ENCODE measurements at regions not wholly inside any gene's neighbourhood (a gene's known extent, or its start where the extent isn't known, plus 50 kb on each side); places are given as distances from the start of the nearest gene placed in this dataset.

GRCh38 chr2:5236249-5236648 is 455.9 kb upstream of the SOX11 start:
- no peak for DNase-seq (ENCODE audit: low spot score)

DNA sequence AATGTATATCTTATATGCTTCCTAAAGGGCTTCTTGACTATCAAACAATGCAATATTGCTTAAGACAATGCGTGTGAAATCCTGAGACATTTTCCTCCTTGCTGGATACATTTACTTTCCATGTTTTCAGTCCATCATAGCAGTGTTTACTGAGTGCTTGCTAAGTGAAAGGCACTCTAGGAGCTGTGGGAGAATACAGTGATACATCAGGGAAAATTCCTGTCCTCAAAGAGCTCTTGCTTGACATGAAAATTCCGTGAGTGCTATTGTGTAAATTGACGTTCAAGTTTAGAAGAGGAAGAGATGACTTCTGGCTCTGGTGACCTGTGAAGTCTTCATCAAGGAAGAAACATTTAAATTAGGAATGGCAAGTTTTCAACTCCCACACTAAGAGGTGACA is 449.4 kb upstream of the SOX11 start:
- no peak for DNase-seq (ENCODE audit: low spot score)

GRCh38 chr2:5250482-5250881 is 441.7 kb upstream of the SOX11 start:
- no peak for DNase-seq (ENCODE audit: low spot score)

DNA sequence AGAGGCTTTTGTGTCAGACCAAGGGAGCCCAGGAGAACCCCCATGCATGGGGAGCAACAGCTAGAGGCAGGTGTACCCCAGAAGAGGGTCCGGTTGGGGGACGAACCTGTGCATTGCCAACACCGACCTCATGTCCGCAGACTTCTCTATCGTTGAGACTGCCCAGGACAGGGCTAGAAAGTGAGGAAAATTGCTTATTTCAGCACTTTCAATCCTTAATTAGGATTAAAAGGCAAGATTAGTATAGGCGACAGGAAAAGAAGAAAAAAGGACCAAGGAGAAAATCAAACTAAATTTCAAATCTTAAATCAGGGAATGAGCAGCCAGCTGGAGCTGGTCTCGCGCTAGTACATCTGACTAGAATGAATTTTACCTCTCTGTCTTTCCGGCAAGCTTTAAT is 438.9 kb upstream of the SOX11 start:
- no peak for DNase-seq (ENCODE audit: low spot score)

DNA sequence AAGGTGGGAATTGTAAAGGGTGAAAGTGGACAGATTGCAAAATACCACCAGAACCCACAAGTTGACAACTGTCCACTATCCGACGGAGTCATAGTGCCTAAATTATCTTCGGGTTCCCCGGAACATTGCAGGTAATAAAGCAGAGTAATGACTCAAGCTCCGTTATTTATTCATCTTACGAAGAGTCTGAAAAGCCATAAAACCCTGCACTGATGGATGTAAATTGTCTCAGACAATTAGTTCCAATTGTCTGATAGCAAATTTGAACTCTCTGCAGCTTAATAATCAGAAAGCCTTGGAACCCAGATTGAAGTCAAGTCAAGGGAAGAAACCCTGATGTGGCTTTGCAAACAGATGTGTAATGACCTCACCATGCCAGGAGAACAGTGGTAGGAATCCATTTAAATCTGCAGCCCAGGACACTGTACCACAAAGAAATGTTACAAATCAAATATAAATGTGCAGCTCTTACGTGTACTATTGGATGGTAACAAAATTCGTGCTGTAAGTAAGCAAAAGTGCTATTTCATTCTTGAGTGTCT is 437.3 kb upstream of the SOX11 start:
- DNase-seq (ENCODE audit: low spot score): no peak

GRCh38 chr2:5263291-5263690 is 428.9 kb upstream of the SOX11 start:
- no peak for DNase-seq (ENCODE audit: low spot score)

GRCh38 chr2:5264361-5264760 is 427.8 kb upstream of the SOX11 start:
- DNase-seq (ENCODE audit: low spot score): no peak

- no peak for DNase-seq (ENCODE audit: low spot score)
Observed at GRCh38 chr2:5285061-5285460, 407.1 kb upstream of the SOX11 start.

GRCh38 chr2:5285872-5286769 is 406.1 kb upstream of the SOX11 start:
- no peak for DNase-seq (ENCODE audit: low spot score)

GRCh38 chr2:5287558-5288334 is 404.4 kb upstream of the SOX11 start:
- DNase-seq (ENCODE audit: low spot score): no peak

DNA sequence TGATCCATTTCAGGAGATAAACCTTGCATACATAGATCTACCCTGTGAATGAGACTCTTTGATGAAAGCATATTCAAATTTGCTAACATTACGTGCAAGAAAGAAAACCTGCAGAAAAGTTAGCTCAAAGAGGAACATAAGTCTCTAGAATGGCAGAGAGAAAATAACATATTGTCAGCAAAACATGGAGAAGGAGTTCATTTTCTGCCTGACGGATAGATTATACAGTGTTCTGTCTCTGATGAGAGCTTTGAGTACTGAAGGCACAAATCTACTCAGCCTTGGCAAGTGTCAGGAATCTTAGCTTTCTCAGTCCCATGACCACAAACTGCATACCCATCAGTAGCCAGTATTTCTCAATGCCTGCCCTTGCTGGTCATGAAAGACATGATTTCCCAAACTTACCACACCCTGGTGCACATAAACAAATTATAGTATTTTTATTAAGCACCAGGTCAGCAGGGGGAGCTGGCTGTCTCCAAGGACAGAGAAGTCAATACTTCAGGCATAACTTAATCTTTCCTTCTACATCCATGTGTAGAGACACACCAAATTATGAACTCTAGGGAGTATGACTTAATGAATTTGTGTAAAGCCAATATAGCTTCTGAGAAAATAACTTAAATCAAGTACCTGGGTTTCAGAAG is 401.2 kb upstream of the SOX11 start:
- DNase-seq (ENCODE audit: low spot score): no peak

DNA sequence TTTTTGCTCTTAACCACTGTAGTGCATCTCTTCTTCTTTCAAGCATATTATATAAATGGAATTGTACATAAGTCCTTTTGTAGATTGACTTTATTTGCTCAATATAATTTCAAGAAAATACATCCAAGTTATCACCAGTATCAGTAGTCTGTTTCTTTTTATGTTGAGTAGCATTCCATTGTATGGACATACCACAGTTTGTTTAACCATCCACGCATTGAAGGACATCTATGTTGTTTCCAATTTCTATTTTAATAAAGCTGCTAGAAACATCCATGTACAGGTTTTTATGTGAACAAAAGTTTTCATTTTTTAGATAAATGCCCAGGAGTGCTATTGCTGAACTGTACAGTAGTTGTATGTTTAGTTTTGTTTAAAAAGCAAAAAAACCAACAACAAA is 387.5 kb upstream of the SOX11 start:
- no peak for DNase-seq (ENCODE audit: low spot score)

DNA sequence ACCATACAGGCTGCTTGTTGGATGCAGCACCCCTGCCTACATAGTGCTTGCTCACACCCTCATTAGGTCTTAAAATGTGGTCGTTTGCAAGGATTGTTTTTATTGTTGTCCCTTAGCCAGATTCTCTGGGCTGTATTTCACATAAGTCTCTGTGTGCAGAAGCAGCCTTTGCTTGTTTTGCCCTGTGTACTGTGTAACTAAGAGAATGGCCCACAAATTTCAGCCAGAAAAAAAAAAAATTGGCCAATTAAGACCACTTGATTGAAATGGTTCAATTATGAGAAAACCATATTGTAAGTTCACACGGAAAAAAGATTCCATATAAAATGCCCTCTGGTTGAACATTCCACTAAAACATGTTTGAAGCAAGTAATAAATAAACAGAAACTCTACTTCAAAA is 377.1 kb upstream of the SOX11 start:
- no peak for DNase-seq (ENCODE audit: low spot score)

GRCh38 chr2:5315512-5315911 is 376.7 kb upstream of the SOX11 start:
- DNase-seq (ENCODE audit: low spot score): no peak

GRCh38 chr2:5316001-5316490 is 376.1 kb upstream of the SOX11 start:
- no peak for DNase-seq (ENCODE audit: low spot score)

- DNase-seq (ENCODE audit: low spot score): no peak
Observed at GRCh38 chr2:5319493-5319892, 372.7 kb upstream of the SOX11 start.

GRCh38 chr2:5322396-5322795 is 369.8 kb upstream of the SOX11 start:
- no peak for DNase-seq (ENCODE audit: low spot score)

DNA sequence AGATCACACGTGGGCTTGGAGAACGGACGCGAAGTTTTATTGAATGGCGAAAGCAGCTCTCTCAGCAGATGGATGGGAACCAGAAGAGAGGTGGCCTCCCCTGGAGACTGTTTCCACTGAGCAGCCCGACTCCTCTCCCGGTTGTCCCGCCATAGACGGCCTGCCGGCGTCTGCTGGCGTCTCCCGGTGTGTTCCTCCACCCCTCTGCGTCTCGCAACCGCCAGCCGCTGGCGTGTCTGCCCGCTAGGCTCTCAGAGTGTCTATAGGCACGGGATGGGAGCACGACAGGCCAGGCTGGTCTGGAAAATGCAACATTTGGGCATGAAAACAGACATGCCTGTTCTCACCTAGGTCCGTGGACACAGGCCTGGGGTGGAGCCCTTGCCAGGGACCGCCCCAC is 366.7 kb upstream of the SOX11 start:
- no peak for DNase-seq (ENCODE audit: low spot score)

DNA sequence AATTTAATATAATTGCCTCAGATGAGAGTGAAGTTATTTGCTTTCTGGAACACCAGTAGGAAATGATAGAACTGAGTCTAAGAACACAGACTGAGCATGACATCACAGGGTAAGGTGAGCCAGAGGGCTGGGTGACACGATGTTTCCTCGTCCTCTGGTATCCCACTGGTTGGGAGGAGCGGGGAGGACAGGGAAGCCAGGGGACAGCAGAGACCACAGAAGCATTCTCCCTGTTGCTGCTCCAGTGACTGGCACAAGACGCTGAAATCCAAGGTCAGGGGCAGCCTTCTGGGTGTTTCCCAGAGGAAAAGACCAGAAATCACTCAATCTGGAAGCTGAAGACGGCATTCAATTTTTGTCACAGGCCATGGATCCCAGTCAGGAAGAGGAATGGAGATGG is 363.4 kb upstream of the SOX11 start:
- DNase-seq (ENCODE audit: low spot score): no peak

- DNase-seq (ENCODE audit: low spot score): no peak
Observed at GRCh38 chr2:5329763-5330162, 362.4 kb upstream of the SOX11 start.

DNA sequence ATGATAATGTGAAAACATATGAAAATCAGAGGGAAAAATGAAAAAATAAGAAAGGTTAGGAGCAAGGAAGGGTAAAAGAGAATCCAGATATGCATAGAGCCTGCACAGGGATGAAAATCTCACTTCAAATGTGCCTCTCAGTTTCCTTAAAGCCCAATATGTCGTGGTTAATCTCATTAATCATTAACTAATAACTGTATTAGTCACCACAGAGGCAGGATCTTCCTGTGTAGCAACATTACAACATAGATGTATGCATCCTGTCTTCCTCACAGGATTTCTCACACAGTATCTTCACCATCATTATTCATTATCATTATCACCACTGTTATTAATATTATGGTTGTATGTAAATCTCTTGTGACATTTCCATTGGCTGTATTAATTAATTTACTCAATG is 361.2 kb upstream of the SOX11 start:
- DNase-seq (ENCODE audit: low spot score): no peak

DNA sequence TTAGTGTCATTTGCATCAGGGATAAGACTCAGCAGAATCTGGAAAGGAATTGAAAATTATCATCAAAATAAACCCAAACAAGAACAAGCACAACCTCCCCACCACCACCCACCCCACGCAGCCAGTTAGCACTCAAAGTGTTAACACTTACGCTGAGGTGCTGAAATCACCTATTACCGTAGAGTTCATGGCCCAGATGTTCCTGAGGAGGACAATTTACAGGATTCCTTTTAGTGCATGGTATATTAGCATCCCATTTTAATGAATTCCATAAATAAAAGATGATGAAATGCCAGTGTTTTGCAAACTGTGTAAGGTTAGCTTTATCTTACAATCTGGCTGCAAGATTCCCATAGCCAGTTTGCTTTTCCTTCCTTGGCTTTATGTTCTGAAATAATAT is 359.3 kb upstream of the SOX11 start:
- DNase-seq (ENCODE audit: low spot score): no peak
